Activated CD4-positive, CD25-positive, alpha-beta regulatory T cell treated with anti-CD3 and anti-CD28 coated beads, Interleukin-2, amount 50 U/mL, for 24 hours (primary cell): ENCODE measurements at regions not wholly inside any gene's neighbourhood (a gene's known extent, or its start where the extent isn't known, plus 50 kb on each side); places are given as distances from the start of the nearest gene placed in this dataset.
"Not testable (repeated sequence)": the region's sequence is repeated elsewhere in the genome, so short reads cannot be mapped to it uniquely, and the experiment has no call there.

Experiments used
- ATAC-seq, 2 donors: fragments of 150-1000 bp; cut with Tn5 transposase; one replicate each; pipeline ENCODE4 v1.10.0; 2021; ENCODE audit warnings: mild to moderate bottlenecking in 1 of 2, moderate library complexity in 1 of 2

- ATAC-seq: no peak
These were observed 421.6 kb downstream of the TMEM135 start for GRCh38 chr11:87459351-87459750.

GRCh38 chr11:87456499-87456898, 418.8 kb downstream of the TMEM135 start:
- ATAC-seq: no peak

- no peak for ATAC-seq
These were observed 417.4 kb downstream of the TMEM135 start for GRCh38 chr11:87455180-87455579.

GRCh38 chr11:87454241-87454640, 416.5 kb downstream of the TMEM135 start:
- ATAC-seq: no peak

- no peak for ATAC-seq
These were observed 415.9 kb downstream of the TMEM135 start for GRCh38 chr11:87453531-87454089.

GRCh38 chr11:87452025-87452424, 414.3 kb downstream of the TMEM135 start:
- ATAC-seq: not testable (repeated sequence)

- no peak for ATAC-seq
These were observed 413.7 kb downstream of the TMEM135 start for GRCh38 chr11:87451395-87451794.

GRCh38 chr11:87447606-87448005, 409.9 kb downstream of the TMEM135 start:
- no peak for ATAC-seq

GRCh38 chr11:87444993-87445392, 407.3 kb downstream of the TMEM135 start:
- ATAC-seq: no peak

- no peak for ATAC-seq
These were observed 406.0 kb downstream of the TMEM135 start for GRCh38 chr11:87443707-87444106.

GRCh38 chr11:87440076-87440770, 402.5 kb downstream of the TMEM135 start:
- ATAC-seq: no peak

GRCh38 chr11:87438416-87438815, 400.7 kb downstream of the TMEM135 start:
- ATAC-seq: no peak

GRCh38 chr11:87437844-87438223, 400.1 kb downstream of the TMEM135 start:
- no peak for ATAC-seq

GRCh38 chr11:87437133-87437843, 399.6 kb downstream of the TMEM135 start:
- ATAC-seq: no peak

GRCh38 chr11:87432022-87432421, 394.3 kb downstream of the TMEM135 start:
- no peak for ATAC-seq

GRCh38 chr11:87431392-87431791, 393.7 kb downstream of the TMEM135 start:
- no peak for ATAC-seq

- ATAC-seq: no peak
These were observed 393.1 kb downstream of the TMEM135 start for GRCh38 chr11:87430821-87431220.

GRCh38 chr11:87429996-87430395, 392.3 kb downstream of the TMEM135 start:
- ATAC-seq: no peak

GRCh38 chr11:87428266-87428665, 390.5 kb downstream of the TMEM135 start:
- ATAC-seq: no peak

- ATAC-seq: no peak
These were observed 388.2 kb downstream of the TMEM135 start for GRCh38 chr11:87425943-87426342.

GRCh38 chr11:87425391-87425790, 387.7 kb downstream of the TMEM135 start:
- no peak for ATAC-seq

GRCh38 chr11:87423161-87423560, 385.4 kb downstream of the TMEM135 start:
- ATAC-seq: no peak

GRCh38 chr11:87422566-87422965, 384.8 kb downstream of the TMEM135 start:
- ATAC-seq: no peak

- peak; percentile 31 to 60 for ATAC-seq
These were observed 383.7 kb downstream of the TMEM135 start for GRCh38 chr11:87421422-87421821.
